ENCODE measurements at regions not wholly inside any gene's neighbourhood (a gene's known extent, or its start where the extent isn't known, plus 50 kb on each side); places are given as distances from the start of the nearest gene placed in this dataset.
"Not testable (repeated sequence)": the region's sequence is repeated elsewhere in the genome, so short reads cannot be mapped to it uniquely, and the experiment has no call there.

GRCh38 chr10:18856623-18857022 lies 192.0 kb upstream of the MALRD1 start:
- H3K36me3 ChIP-seq (ENCODE audit: control insufficient read depth in 3 of 3, insufficient read depth in 2 of 3, low read depth in 1 of 3, low read length in 3 of 3); H3K4me1 ChIP-seq (ENCODE audit: control insufficient read depth in 3 of 3, insufficient read depth in 2 of 3, low read depth in 1 of 3, low read length in 2 of 3); FAIRE-seq; H3K27me3 ChIP-seq (ENCODE audit: control insufficient read depth in 3 of 3, insufficient read depth in 3 of 3, low read length in 3 of 3); H3K9me3 ChIP-seq (ENCODE audit: control insufficient read depth in 2 of 2, insufficient read depth in 1 of 2, low read depth in 1 of 2, low read length in 1 of 2): not testable (repeated sequence)
- DNase-seq = peak in 1 of 2 donors; percentile 94
- Histone ChIP-seq H3K4me3 (ENCODE audit: low read depth in 1 of 3, low read length in 3 of 3) (peak overlapping the region in 1 of 3 donors; percentile 20), H3K27ac (ENCODE audit: low read depth in 1 of 3, low read length in 2 of 3) (peak overlapping the region in 2 of 3 donors; percentile 46 to 87)
- WGBS, 3 donors = 24 to 66% (median 40%) methylated on average over 7 of the region's 7 CpGs

GRCh38 chr10:18859659-18860058 lies 188.9 kb upstream of the MALRD1 start:
- Histone ChIP-seq H3K27ac (ENCODE audit: low read depth in 1 of 3, low read length in 2 of 3) (no peak overlapping the region), H3K27me3 (ENCODE audit: control insufficient read depth in 3 of 3, insufficient read depth in 3 of 3, low read length in 3 of 3) (no peaks in the 10 kb centered on the region), H3K36me3 (ENCODE audit: control insufficient read depth in 3 of 3, insufficient read depth in 2 of 3, low read depth in 1 of 3, low read length in 3 of 3) (no peaks in the 10 kb centered on the region), H3K4me1 (ENCODE audit: control insufficient read depth in 3 of 3, insufficient read depth in 2 of 3, low read depth in 1 of 3, low read length in 2 of 3) (peaks cover 0 to 3% (median 0%) of the 10 kb centered on the region in 3 donors), H3K9me3 (ENCODE audit: control insufficient read depth in 2 of 2, insufficient read depth in 1 of 2, low read depth in 1 of 2, low read length in 1 of 2) (no peaks in the 10 kb centered on the region), H3K4me3 (ENCODE audit: low read depth in 1 of 3, low read length in 3 of 3) (no peak overlapping the region)
- DNase-seq = no peak
- WGBS, 3 donors = 80 to 86% (median 81%) methylated on average over 1 of the region's 1 CpG
- FAIRE-seq = no peak

GRCh38 chr10:18860186-18860585 lies 188.4 kb upstream of the MALRD1 start:
- Histone ChIP-seq H3K27me3 (ENCODE audit: control insufficient read depth in 3 of 3, insufficient read depth in 3 of 3, low read length in 3 of 3) (no peaks in the 10 kb centered on the region), H3K36me3 (ENCODE audit: control insufficient read depth in 3 of 3, insufficient read depth in 2 of 3, low read depth in 1 of 3, low read length in 3 of 3) (no peaks in the 10 kb centered on the region), H3K27ac (ENCODE audit: low read depth in 1 of 3, low read length in 2 of 3) (no peak overlapping the region), H3K4me1 (ENCODE audit: control insufficient read depth in 3 of 3, insufficient read depth in 2 of 3, low read depth in 1 of 3, low read length in 2 of 3) (peaks cover 0 to 3% (median 0%) of the 10 kb centered on the region in 3 donors), H3K9me3 (ENCODE audit: control insufficient read depth in 2 of 2, insufficient read depth in 1 of 2, low read depth in 1 of 2, low read length in 1 of 2) (no peaks in the 10 kb centered on the region), H3K4me3 (ENCODE audit: low read depth in 1 of 3, low read length in 3 of 3) (no peak overlapping the region)
- no peak for DNase-seq
- 77 to 93% (median 84%) methylated on average over 7 of the region's 7 CpGs for WGBS, 3 donors
- no peak for FAIRE-seq

GRCh38 chr10:18860631-18861240 lies 187.9 kb upstream of the MALRD1 start:
- no peak for FAIRE-seq
- Histone ChIP-seq H3K4me1 (ENCODE audit: control insufficient read depth in 3 of 3, insufficient read depth in 2 of 3, low read depth in 1 of 3, low read length in 2 of 3) (peaks cover 0 to 3% (median 0%) of the 10 kb centered on the region in 3 donors), H3K36me3 (ENCODE audit: control insufficient read depth in 3 of 3, insufficient read depth in 2 of 3, low read depth in 1 of 3, low read length in 3 of 3) (no peaks in the 10 kb centered on the region), H3K4me3 (ENCODE audit: low read depth in 1 of 3, low read length in 3 of 3) (no peak overlapping the region), H3K27me3 (ENCODE audit: control insufficient read depth in 3 of 3, insufficient read depth in 3 of 3, low read length in 3 of 3) (no peaks in the 10 kb centered on the region), H3K9me3 (ENCODE audit: control insufficient read depth in 2 of 2, insufficient read depth in 1 of 2, low read depth in 1 of 2, low read length in 1 of 2) (no peaks in the 10 kb centered on the region), H3K27ac (ENCODE audit: low read depth in 1 of 3, low read length in 2 of 3) (no peak overlapping the region)
- WGBS, 3 donors = 54 to 84% (median 81%) methylated on average over 4 of the region's 4 CpGs
- no peak for DNase-seq

GRCh38 chr10:18861382-18861781 lies 187.2 kb upstream of the MALRD1 start:
- H3K27me3 ChIP-seq (ENCODE audit: control insufficient read depth in 3 of 3, insufficient read depth in 3 of 3, low read length in 3 of 3) = no peaks in the 10 kb centered on the region
- H3K27ac ChIP-seq (ENCODE audit: low read depth in 1 of 3, low read length in 2 of 3) = no peak overlapping the region
- WGBS, 3 donors = 90 to 93% (median 91%) methylated on average over 2 of the region's 2 CpGs
- peak; percentile 5 for FAIRE-seq
- no peak for DNase-seq
- H3K9me3 ChIP-seq (ENCODE audit: control insufficient read depth in 2 of 2, insufficient read depth in 1 of 2, low read depth in 1 of 2, low read length in 1 of 2) = no peaks in the 10 kb centered on the region
- no peaks in the 10 kb centered on the region for H3K36me3 ChIP-seq (ENCODE audit: control insufficient read depth in 3 of 3, insufficient read depth in 2 of 3, low read depth in 1 of 3, low read length in 3 of 3)
- H3K4me1 ChIP-seq (ENCODE audit: control insufficient read depth in 3 of 3, insufficient read depth in 2 of 3, low read depth in 1 of 3, low read length in 2 of 3) = no peaks in the 10 kb centered on the region
- no peak overlapping the region for H3K4me3 ChIP-seq (ENCODE audit: low read depth in 1 of 3, low read length in 3 of 3)

- FAIRE-seq = no peak
- no peaks in the 10 kb centered on the region for H3K4me1 ChIP-seq (ENCODE audit: control insufficient read depth in 3 of 3, insufficient read depth in 2 of 3, low read depth in 1 of 3, low read length in 2 of 3)
- no peaks in the 10 kb centered on the region for H3K9me3 ChIP-seq (ENCODE audit: control insufficient read depth in 2 of 2, insufficient read depth in 1 of 2, low read depth in 1 of 2, low read length in 1 of 2)
- WGBS, 3 donors = 71 to 90% (median 86%) methylated on average over 3 of the region's 3 CpGs
- no peaks in the 10 kb centered on the region for H3K27me3 ChIP-seq (ENCODE audit: control insufficient read depth in 3 of 3, insufficient read depth in 3 of 3, low read length in 3 of 3)
- no peak for DNase-seq
- H3K27ac ChIP-seq (ENCODE audit: low read depth in 1 of 3, low read length in 2 of 3) = no peak overlapping the region
- H3K4me3 ChIP-seq (ENCODE audit: low read depth in 1 of 3, low read length in 3 of 3) = no peak overlapping the region
- no peaks in the 10 kb centered on the region for H3K36me3 ChIP-seq (ENCODE audit: control insufficient read depth in 3 of 3, insufficient read depth in 2 of 3, low read depth in 1 of 3, low read length in 3 of 3)
Measured at GRCh38 chr10:18866852-18867251, 181.7 kb upstream of the MALRD1 start.

- Histone ChIP-seq H3K36me3 (ENCODE audit: control insufficient read depth in 3 of 3, insufficient read depth in 2 of 3, low read depth in 1 of 3, low read length in 3 of 3) (no peaks in the 10 kb centered on the region), H3K9me3 (ENCODE audit: control insufficient read depth in 2 of 2, insufficient read depth in 1 of 2, low read depth in 1 of 2, low read length in 1 of 2) (no peaks in the 10 kb centered on the region), H3K27me3 (ENCODE audit: control insufficient read depth in 3 of 3, insufficient read depth in 3 of 3, low read length in 3 of 3) (no peaks in the 10 kb centered on the region), H3K27ac (ENCODE audit: low read depth in 1 of 3, low read length in 2 of 3) (no peak overlapping the region), H3K4me1 (ENCODE audit: control insufficient read depth in 3 of 3, insufficient read depth in 2 of 3, low read depth in 1 of 3, low read length in 2 of 3) (no peaks in the 10 kb centered on the region), H3K4me3 (ENCODE audit: low read depth in 1 of 3, low read length in 3 of 3) (no peak overlapping the region)
- FAIRE-seq (no peak), DNase-seq (no peak)
- WGBS, 3 donors = 72 to 85% (median 78%) methylated on average over 3 of the region's 3 CpGs
Measured at GRCh38 chr10:18868919-18869318, 179.7 kb upstream of the MALRD1 start.

- H3K36me3 ChIP-seq (ENCODE audit: control insufficient read depth in 3 of 3, insufficient read depth in 2 of 3, low read depth in 1 of 3, low read length in 3 of 3) = no peaks in the 10 kb centered on the region
- H3K4me1 ChIP-seq (ENCODE audit: control insufficient read depth in 3 of 3, insufficient read depth in 2 of 3, low read depth in 1 of 3, low read length in 2 of 3) = peaks cover 0 to 5% (median 2%) of the 10 kb centered on the region in 3 donors
- WGBS, 3 donors = 37 to 62% (median 62%) methylated on average over 1 of the region's 1 CpG
- DNase-seq (peak in 1 of 2 donors; percentile 82), FAIRE-seq (no peak)
- no peaks in the 10 kb centered on the region for H3K9me3 ChIP-seq (ENCODE audit: control insufficient read depth in 2 of 2, insufficient read depth in 1 of 2, low read depth in 1 of 2, low read length in 1 of 2)
- H3K4me3 ChIP-seq (ENCODE audit: low read depth in 1 of 3, low read length in 3 of 3) = no peak overlapping the region
- no peaks in the 10 kb centered on the region for H3K27me3 ChIP-seq (ENCODE audit: control insufficient read depth in 3 of 3, insufficient read depth in 3 of 3, low read length in 3 of 3)
- H3K27ac ChIP-seq (ENCODE audit: low read depth in 1 of 3, low read length in 2 of 3) = peak overlapping the region in 1 of 3 donors; percentile 16
Measured at GRCh38 chr10:18875477-18875876, 173.1 kb upstream of the MALRD1 start.

GRCh38 chr10:18879284-18879683 lies 169.3 kb upstream of the MALRD1 start:
- DNase-seq (peak; percentile 76 to 94), FAIRE-seq (peak; percentile 72)
- H3K4me3 ChIP-seq (ENCODE audit: low read depth in 1 of 3, low read length in 3 of 3) = no peak overlapping the region
- 16 to 60% (median 30%) methylated on average over 2 of the region's 2 CpGs for WGBS, 3 donors
- H3K27me3 ChIP-seq (ENCODE audit: control insufficient read depth in 3 of 3, insufficient read depth in 3 of 3, low read length in 3 of 3) = no peaks in the 10 kb centered on the region
- H3K27ac ChIP-seq (ENCODE audit: low read depth in 1 of 3, low read length in 2 of 3) = no peak overlapping the region
- H3K36me3 ChIP-seq (ENCODE audit: control insufficient read depth in 3 of 3, insufficient read depth in 2 of 3, low read depth in 1 of 3, low read length in 3 of 3) = no peaks in the 10 kb centered on the region
- H3K4me1 ChIP-seq (ENCODE audit: control insufficient read depth in 3 of 3, insufficient read depth in 2 of 3, low read depth in 1 of 3, low read length in 2 of 3) = peaks cover 0 to 5% (median 2%) of the 10 kb centered on the region in 3 donors
- no peaks in the 10 kb centered on the region for H3K9me3 ChIP-seq (ENCODE audit: control insufficient read depth in 2 of 2, insufficient read depth in 1 of 2, low read depth in 1 of 2, low read length in 1 of 2)

Measured in small intestine (tissue), 7 donors.